ENCODE measurements at regions not wholly inside any gene's neighbourhood (a gene's known extent, or its start where the extent isn't known, plus 50 kb on each side); places are given as distances from the start of the nearest gene placed in this dataset.

DNA sequence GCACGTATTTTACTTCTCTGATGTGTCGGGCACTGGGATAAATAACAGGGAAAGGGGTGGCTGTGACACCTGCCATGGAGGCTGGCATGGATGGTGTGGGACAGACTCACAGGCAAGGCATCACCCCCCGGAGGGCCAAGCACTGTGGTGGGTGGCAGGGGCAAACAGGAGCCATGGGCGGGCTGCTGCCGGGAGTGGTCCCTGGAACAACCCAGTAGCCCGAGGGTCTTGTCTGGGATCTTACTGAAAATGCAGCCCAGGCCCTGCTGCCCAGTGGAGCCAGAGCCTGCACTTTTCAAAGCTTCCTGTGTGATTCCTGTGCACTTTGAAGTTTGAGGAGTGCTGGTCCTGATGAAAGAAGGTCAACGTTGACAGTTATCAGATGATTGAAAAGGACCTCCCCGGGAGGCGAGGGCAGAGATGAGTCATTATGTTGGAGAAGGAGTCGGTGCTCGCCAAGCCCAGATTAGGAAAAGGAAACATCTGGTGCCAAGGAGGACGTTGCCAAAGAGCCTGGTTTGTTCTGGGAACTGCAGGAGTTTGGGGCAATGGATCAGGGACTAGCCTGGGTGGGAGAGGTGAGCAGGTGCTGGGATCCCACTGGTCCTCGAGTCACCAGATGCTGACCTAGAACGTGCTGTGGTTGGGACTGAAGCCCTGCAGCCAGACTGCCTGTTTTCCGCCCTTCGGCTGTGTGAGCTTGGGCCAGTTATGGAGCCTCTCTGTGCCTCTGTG lies 130.0 kb upstream of the GGTLC1 start:
- no peak for TF ChIP-seq YY1 (IDR thresholded peaks at IDR 0.05; ENCODE audit: low read depth)
- TF ChIP-seq RAD21 (IDR thresholded peaks at IDR 0.05; ENCODE audit: low read depth): no peak
- no peak for TF ChIP-seq MAX (IDR thresholded peaks at IDR 0.05)
- no peak for TF ChIP-seq TAF1 (IDR thresholded peaks at IDR 0.05; ENCODE audit: low read depth)
- TF ChIP-seq CREB1 (IDR thresholded peaks at IDR 0.05; ENCODE audit: low read depth): no peak
- no peak for TF ChIP-seq TEAD4 (IDR thresholded peaks at IDR 0.05)
- no peak for TF ChIP-seq REST (IDR thresholded peaks at IDR 0.05; ENCODE audit: low read depth)
- TF ChIP-seq ZBTB7A (IDR thresholded peaks at IDR 0.05; ENCODE audit: low read depth): no peak

All from Ishikawa (cell line).